ENCODE measurements at regions not wholly inside any gene's neighbourhood (a gene's known extent, or its start where the extent isn't known, plus 50 kb on each side); places are given as distances from the start of the nearest gene placed in this dataset.

DNA sequence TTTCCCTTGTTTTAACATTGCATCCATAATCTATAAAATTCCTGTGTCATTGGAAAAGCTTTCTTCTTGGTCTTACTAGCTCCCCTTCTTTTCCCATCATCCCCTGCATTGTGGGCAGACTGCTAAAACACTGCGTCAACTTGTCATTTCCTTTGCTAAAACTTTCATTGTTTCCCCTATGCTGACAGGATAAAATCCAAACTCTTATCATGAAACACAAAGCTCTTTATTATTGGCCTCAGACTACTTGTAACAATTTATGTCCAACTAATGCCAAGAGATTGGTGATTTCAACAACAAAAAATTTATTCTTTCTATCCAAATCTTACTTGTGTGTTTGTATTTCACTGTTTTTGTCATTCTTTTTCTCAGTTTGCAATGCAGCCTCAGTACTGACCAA is 339.1 kb downstream of the HGF start:
- Histone ChIP-seq H3K9ac (ENCODE audit: low read length in 5 of 5) (no peak overlapping the region), H3K9me3 (ENCODE audit: control insufficient read depth in 5 of 5, low read length in 5 of 5) (no peaks in the 10 kb centered on the region), H3K27ac (ENCODE audit: low read depth, low read length) (no peak overlapping the region), H3K36me3 (ENCODE audit: control insufficient read depth in 5 of 5, insufficient read depth in 5 of 5, low read length in 5 of 5) (no peaks in the 10 kb centered on the region), H3K4me1 (ENCODE audit: control insufficient read depth in 5 of 5, insufficient read depth in 5 of 5, low read length in 5 of 5) (peaks cover 0 to 2% (median 0%) of the 10 kb centered on the region in 5 donors), H3K27me3 (ENCODE audit: control insufficient read depth in 5 of 5, insufficient read depth in 4 of 5, low read length in 5 of 5) (no peaks in the 10 kb centered on the region), H3K4me3 (ENCODE audit: low read depth in 1 of 5, low read length in 5 of 5) (no peak overlapping the region)

DNA sequence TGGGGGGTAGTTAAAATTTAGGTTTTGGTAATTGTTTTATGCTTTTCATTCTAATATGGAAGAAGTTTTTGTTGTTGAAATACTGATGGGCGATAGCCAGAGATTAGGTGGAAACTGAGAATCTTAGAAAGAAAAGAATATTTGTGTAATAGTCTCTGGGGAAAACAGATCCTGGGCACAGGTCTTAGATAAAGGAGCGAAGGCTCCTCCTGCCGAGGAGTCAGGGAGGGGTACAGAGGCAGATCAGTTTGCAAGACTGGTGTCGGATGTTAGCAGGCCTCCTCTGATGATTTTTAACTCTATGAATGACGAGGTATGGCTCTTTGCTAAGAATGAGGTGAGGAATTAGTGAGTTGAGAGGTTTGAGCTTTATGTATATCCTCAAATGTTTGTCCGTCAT is 339.7 kb downstream of the HGF start:
- Histone ChIP-seq H3K4me1 (ENCODE audit: control insufficient read depth in 5 of 5, insufficient read depth in 5 of 5, low read length in 5 of 5) (peaks cover 0 to 2% (median 0%) of the 10 kb centered on the region in 5 donors), H3K27me3 (ENCODE audit: control insufficient read depth in 5 of 5, insufficient read depth in 4 of 5, low read length in 5 of 5) (no peaks in the 10 kb centered on the region), H3K9ac (ENCODE audit: low read length in 5 of 5) (no peak overlapping the region), H3K9me3 (ENCODE audit: control insufficient read depth in 5 of 5, low read length in 5 of 5) (no peaks in the 10 kb centered on the region), H3K27ac (ENCODE audit: low read depth, low read length) (no peak overlapping the region), H3K36me3 (ENCODE audit: control insufficient read depth in 5 of 5, insufficient read depth in 5 of 5, low read length in 5 of 5) (no peaks in the 10 kb centered on the region), H3K4me3 (ENCODE audit: low read depth in 1 of 5, low read length in 5 of 5) (no peak overlapping the region)

DNA sequence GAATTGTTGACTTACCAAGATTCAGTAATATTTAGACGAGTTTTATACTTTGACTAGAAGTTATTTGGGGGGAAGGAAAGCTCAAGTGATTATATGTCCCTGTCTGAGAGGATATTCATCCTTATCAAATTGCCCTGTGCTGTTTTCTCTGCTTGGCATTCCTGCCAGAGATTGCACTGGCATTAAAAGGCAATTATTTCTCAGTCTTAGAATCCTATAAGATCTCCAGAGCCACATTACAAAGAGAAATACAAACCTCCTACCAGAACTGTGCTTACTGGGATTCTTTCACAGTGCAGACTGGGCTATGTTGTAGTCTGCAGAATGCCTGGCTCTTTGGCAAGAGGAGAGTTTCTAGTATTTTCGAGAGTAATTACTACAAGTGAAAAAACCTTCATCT is 342.4 kb downstream of the HGF start:
- Histone ChIP-seq H3K9ac (ENCODE audit: low read length in 5 of 5) (no peak overlapping the region), H3K4me3 (ENCODE audit: low read depth in 1 of 5, low read length in 5 of 5) (no peak overlapping the region), H3K27me3 (ENCODE audit: control insufficient read depth in 5 of 5, insufficient read depth in 4 of 5, low read length in 5 of 5) (no peaks in the 10 kb centered on the region), H3K27ac (ENCODE audit: low read depth, low read length) (no peak overlapping the region), H3K36me3 (ENCODE audit: control insufficient read depth in 5 of 5, insufficient read depth in 5 of 5, low read length in 5 of 5) (no peaks in the 10 kb centered on the region), H3K9me3 (ENCODE audit: control insufficient read depth in 5 of 5, low read length in 5 of 5) (no peaks in the 10 kb centered on the region), H3K4me1 (ENCODE audit: control insufficient read depth in 5 of 5, insufficient read depth in 5 of 5, low read length in 5 of 5) (peaks cover 0 to 2% (median 0%) of the 10 kb centered on the region in 5 donors)

DNA sequence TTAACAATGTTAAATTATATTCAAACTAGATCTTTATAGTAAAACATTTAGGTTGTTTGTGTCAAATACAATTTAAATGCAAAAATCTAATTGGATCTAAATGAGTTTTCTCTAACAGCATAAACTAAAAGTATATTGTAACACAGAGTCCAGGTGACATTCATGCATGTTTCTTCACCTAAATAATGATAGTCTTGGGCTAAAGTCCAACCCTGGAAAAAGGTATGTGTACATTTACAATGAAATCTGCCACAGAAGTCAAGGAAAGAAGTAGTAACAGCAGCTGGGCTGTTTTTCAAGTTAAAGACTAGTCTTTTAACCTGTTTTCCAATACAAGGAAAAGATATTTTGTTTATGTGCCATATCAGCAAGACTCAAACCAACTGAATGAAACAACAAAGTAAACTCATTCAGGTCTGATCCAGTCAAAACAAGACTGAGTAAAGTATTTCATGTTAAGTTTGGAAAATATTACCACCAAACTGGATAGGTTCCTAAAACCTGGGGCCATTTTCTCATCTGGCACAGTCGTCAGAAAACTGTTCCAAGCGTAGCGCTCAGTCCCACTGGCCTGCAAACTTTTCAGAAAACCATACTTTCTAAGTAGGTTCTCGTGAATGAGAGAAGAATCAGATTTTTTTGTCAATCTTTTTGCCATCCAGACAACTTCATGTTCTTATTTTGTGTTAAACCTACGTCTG is 349.2 kb downstream of the HGF start:
- Histone ChIP-seq H3K27ac (ENCODE audit: low read depth, low read length) (no peak overlapping the region), H3K36me3 (ENCODE audit: control insufficient read depth in 5 of 5, insufficient read depth in 5 of 5, low read length in 5 of 5) (no peaks in the 10 kb centered on the region), H3K9me3 (ENCODE audit: control insufficient read depth in 5 of 5, low read length in 5 of 5) (no peaks in the 10 kb centered on the region), H3K9ac (ENCODE audit: low read length in 5 of 5) (no peak overlapping the region), H3K4me1 (ENCODE audit: control insufficient read depth in 5 of 5, insufficient read depth in 5 of 5, low read length in 5 of 5) (no peaks in the 10 kb centered on the region), H3K27me3 (ENCODE audit: control insufficient read depth in 5 of 5, insufficient read depth in 4 of 5, low read length in 5 of 5) (no peaks in the 10 kb centered on the region), H3K4me3 (ENCODE audit: low read depth in 1 of 5, low read length in 5 of 5) (no peak overlapping the region)

DNA sequence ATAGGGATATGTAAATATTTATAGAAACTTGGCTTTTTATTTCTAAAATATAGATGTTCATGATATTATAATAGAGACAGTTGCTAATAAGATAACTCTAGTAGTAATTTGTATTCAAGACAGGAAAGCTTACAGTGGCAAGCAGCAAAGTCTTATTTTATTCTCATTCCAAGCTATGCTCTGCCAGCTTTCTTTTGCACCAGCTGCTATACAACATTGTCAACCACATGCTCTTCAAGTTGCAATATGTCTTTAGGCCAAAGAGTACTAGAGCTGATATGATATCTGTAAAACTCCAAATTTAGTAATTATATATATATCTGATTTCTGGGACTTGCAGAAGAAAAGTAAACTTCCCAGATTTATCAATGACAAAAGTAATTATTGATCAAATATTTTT is 350.1 kb downstream of the HGF start:
- Histone ChIP-seq H3K27me3 (ENCODE audit: control insufficient read depth in 5 of 5, insufficient read depth in 4 of 5, low read length in 5 of 5) (no peaks in the 10 kb centered on the region), H3K9me3 (ENCODE audit: control insufficient read depth in 5 of 5, low read length in 5 of 5) (no peaks in the 10 kb centered on the region), H3K27ac (ENCODE audit: low read depth, low read length) (no peak overlapping the region), H3K4me3 (ENCODE audit: low read depth in 1 of 5, low read length in 5 of 5) (no peak overlapping the region), H3K36me3 (ENCODE audit: control insufficient read depth in 5 of 5, insufficient read depth in 5 of 5, low read length in 5 of 5) (no peaks in the 10 kb centered on the region), H3K9ac (ENCODE audit: low read length in 5 of 5) (no peak overlapping the region), H3K4me1 (ENCODE audit: control insufficient read depth in 5 of 5, insufficient read depth in 5 of 5, low read length in 5 of 5) (no peaks in the 10 kb centered on the region)

DNA sequence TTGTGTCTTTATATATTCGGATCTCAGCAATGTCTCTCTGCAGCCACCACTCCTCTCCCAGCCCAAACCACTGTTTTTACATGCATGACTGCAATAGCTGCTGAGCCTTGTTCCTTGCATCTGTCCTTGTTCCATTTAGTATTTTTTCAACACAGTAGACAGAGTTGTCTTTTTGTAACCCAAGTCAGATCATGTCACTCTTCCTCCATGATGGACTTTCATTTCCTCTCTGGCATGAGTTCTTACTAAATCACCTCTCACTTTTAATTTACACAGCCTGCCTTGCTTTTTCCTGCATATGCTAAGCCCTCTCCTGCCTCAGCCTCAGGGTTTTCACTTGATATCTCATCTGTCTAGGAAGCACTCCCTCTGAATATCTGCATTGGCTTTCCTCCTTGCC is 353.2 kb downstream of the HGF start:
- H3K4me3 ChIP-seq (ENCODE audit: low read depth in 1 of 5, low read length in 5 of 5), result no peak overlapping the region
- H3K4me1 ChIP-seq (ENCODE audit: control insufficient read depth in 5 of 5, insufficient read depth in 5 of 5, low read length in 5 of 5), result no peaks in the 10 kb centered on the region
- H3K27me3 ChIP-seq (ENCODE audit: control insufficient read depth in 5 of 5, insufficient read depth in 4 of 5, low read length in 5 of 5), result no peaks in the 10 kb centered on the region
- no peaks in the 10 kb centered on the region for H3K9me3 ChIP-seq (ENCODE audit: control insufficient read depth in 5 of 5, low read length in 5 of 5)
- no peaks in the 10 kb centered on the region for H3K36me3 ChIP-seq (ENCODE audit: control insufficient read depth in 5 of 5, insufficient read depth in 5 of 5, low read length in 5 of 5)
- H3K27ac ChIP-seq (ENCODE audit: low read depth, low read length), result no peak overlapping the region
- H3K9ac ChIP-seq (ENCODE audit: low read length in 5 of 5), result no peak overlapping the region

DNA sequence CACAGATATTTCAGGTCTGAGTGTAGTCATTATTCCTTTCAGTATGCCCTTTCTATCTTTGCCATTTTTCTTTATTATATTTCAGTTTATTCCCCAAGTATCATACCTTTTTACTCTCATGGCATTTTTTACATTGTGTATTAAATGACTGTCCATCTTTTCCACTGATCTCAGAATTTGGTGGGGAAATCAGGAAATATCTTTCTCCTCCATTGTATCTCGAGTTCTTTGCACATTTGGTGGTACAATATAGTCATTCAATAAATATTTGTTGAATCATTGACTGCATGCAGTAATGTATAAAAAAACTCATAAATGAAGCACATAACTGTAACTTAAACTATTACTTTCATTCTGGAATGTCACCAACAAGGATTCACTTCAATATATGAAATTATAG is 354.7 kb downstream of the HGF start:
- Histone ChIP-seq H3K36me3 (ENCODE audit: control insufficient read depth in 5 of 5, insufficient read depth in 5 of 5, low read length in 5 of 5) (no peaks in the 10 kb centered on the region), H3K27ac (ENCODE audit: low read depth, low read length) (no peak overlapping the region), H3K9me3 (ENCODE audit: control insufficient read depth in 5 of 5, low read length in 5 of 5) (no peaks in the 10 kb centered on the region), H3K4me3 (ENCODE audit: low read depth in 1 of 5, low read length in 5 of 5) (no peak overlapping the region), H3K4me1 (ENCODE audit: control insufficient read depth in 5 of 5, insufficient read depth in 5 of 5, low read length in 5 of 5) (no peaks in the 10 kb centered on the region), H3K9ac (ENCODE audit: low read length in 5 of 5) (no peak overlapping the region), H3K27me3 (ENCODE audit: control insufficient read depth in 5 of 5, insufficient read depth in 4 of 5, low read length in 5 of 5) (no peaks in the 10 kb centered on the region)

DNA sequence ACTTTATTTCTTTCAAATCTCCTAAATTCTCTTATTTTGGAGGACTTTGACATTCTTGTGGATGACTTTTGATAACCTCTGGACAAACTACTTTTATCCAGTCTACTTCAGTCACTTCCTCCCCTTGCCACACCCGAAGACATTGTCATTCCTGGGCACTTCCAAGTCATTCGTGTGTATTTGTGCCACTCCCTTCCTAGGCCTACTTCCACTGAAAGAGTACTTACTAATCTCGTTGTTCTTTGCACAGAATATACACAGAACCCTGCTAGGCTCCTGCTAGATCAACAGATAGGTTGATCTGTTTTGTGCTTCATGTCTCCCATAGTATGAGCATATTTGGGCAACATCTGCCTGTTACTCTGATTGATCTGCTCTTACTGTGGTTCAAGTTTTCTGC is 355.4 kb downstream of the HGF start:
- H3K9me3 ChIP-seq (ENCODE audit: control insufficient read depth in 5 of 5, low read length in 5 of 5), result no peaks in the 10 kb centered on the region
- H3K4me3 ChIP-seq (ENCODE audit: low read depth in 1 of 5, low read length in 5 of 5), result no peak overlapping the region
- no peaks in the 10 kb centered on the region for H3K4me1 ChIP-seq (ENCODE audit: control insufficient read depth in 5 of 5, insufficient read depth in 5 of 5, low read length in 5 of 5)
- H3K27ac ChIP-seq (ENCODE audit: low read depth, low read length), result no peak overlapping the region
- H3K9ac ChIP-seq (ENCODE audit: low read length in 5 of 5), result no peak overlapping the region
- no peaks in the 10 kb centered on the region for H3K27me3 ChIP-seq (ENCODE audit: control insufficient read depth in 5 of 5, insufficient read depth in 4 of 5, low read length in 5 of 5)
- no peaks in the 10 kb centered on the region for H3K36me3 ChIP-seq (ENCODE audit: control insufficient read depth in 5 of 5, insufficient read depth in 5 of 5, low read length in 5 of 5)

DNA sequence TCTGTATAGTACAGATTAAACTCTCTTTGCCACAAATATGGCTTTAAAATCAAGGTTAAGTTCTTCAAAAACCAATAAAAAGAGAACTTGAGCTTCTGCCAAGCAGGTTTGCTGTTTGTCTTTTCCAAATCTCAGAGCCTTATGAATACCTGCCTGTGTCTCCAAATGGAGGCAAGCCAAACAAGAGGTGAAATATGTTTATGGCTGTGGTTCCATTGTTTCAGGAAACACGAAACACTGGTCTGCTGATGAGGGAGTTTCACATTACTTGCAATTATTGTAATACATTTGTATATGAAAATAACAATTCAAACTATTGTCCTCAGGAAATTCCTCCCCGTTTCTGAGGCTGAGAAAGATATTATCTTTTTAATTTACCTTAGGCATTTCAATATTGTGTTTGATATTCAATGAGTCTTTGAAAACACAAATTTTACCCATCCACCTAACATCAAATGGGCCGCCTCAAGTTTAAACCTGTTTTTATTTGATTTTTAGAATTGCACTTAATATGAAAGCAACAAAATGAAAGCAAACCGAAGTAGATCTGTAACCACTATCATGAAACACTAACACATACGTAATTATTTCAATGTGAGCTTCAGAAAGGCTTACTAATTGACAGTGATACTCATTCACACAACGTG is 359.3 kb downstream of the HGF start:
- Histone ChIP-seq H3K9ac (ENCODE audit: low read length in 5 of 5) (no peak overlapping the region), H3K9me3 (ENCODE audit: control insufficient read depth in 5 of 5, low read length in 5 of 5) (no peaks in the 10 kb centered on the region), H3K4me3 (ENCODE audit: low read depth in 1 of 5, low read length in 5 of 5) (no peak overlapping the region), H3K4me1 (ENCODE audit: control insufficient read depth in 5 of 5, insufficient read depth in 5 of 5, low read length in 5 of 5) (no peaks in the 10 kb centered on the region), H3K27me3 (ENCODE audit: control insufficient read depth in 5 of 5, insufficient read depth in 4 of 5, low read length in 5 of 5) (no peaks in the 10 kb centered on the region), H3K27ac (ENCODE audit: low read depth, low read length) (no peak overlapping the region), H3K36me3 (ENCODE audit: control insufficient read depth in 5 of 5, insufficient read depth in 5 of 5, low read length in 5 of 5) (no peaks in the 10 kb centered on the region)

DNA sequence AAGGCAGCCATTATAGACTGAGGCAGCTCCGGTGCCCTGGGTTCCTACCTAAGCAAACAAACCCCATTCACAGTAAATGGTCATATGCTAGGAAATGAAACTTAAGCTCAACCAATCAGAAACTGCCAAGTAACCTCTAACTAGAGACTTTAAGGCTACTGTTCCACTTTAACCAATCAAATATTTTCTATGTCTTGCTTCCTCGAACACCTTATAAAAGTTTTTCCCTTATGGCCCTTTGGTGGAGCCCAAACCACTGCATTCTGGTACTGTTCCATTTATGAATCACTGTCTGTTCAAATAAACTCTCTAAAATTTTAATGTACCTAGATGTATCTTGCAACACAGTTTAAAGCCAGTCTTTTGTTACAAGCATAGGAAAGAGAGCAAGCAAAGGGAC is 361.1 kb downstream of the HGF start:
- Histone ChIP-seq H3K9me3 (ENCODE audit: control insufficient read depth in 5 of 5, low read length in 5 of 5) (no peaks in the 10 kb centered on the region), H3K9ac (ENCODE audit: low read length in 5 of 5) (no peak overlapping the region), H3K27me3 (ENCODE audit: control insufficient read depth in 5 of 5, insufficient read depth in 4 of 5, low read length in 5 of 5) (no peaks in the 10 kb centered on the region), H3K4me3 (ENCODE audit: low read depth in 1 of 5, low read length in 5 of 5) (no peak overlapping the region), H3K27ac (ENCODE audit: low read depth, low read length) (no peak overlapping the region), H3K36me3 (ENCODE audit: control insufficient read depth in 5 of 5, insufficient read depth in 5 of 5, low read length in 5 of 5) (no peaks in the 10 kb centered on the region), H3K4me1 (ENCODE audit: control insufficient read depth in 5 of 5, insufficient read depth in 5 of 5, low read length in 5 of 5) (no peaks in the 10 kb centered on the region)
